ENCODE measurements at regions not wholly inside any gene's neighbourhood (a gene's known extent, or its start where the extent isn't known, plus 50 kb on each side); places are given as distances from the start of the nearest gene placed in this dataset.

GRCh38 chr11:70873736-70874412, 378.5 kb downstream of the SHANK2 start (continued):
- no peak for TF ChIP-seq ZNF274 (IDR thresholded peaks at IDR 0.05; ENCODE audit: low read depth, low read length)
- no peak for TF ChIP-seq RAD21 (IDR thresholded peaks at IDR 0.05; ENCODE audit: low read depth)
- TF ChIP-seq MAX (IDR thresholded peaks at IDR 0.05): no peak
- no peak for TF ChIP-seq SRF (IDR thresholded peaks at IDR 0.05; ENCODE audit: low read depth)
- TF ChIP-seq ZFX (IDR thresholded peaks at IDR 0.05): no peak
- TF ChIP-seq SP1 (IDR thresholded peaks at IDR 0.05; ENCODE audit: low read depth): no peak
- TF ChIP-seq ELF1 (IDR thresholded peaks at IDR 0.05; ENCODE audit: borderline replicate concordance, low read depth): no peak
- TF ChIP-seq CEBPB (IDR thresholded peaks at IDR 0.05; ENCODE audit: low read depth): no peak
- no peak for TF ChIP-seq POLR2A (IDR thresholded peaks at IDR 0.05; ENCODE audit: borderline replicate concordance, extremely low read depth, insufficient read depth, insufficient read length)

- Histone ChIP-seq H3K4me2 (ENCODE audit: low read length) (no peak overlapping the region), H3K9me2 (ENCODE audit: insufficient read depth) (no peaks in the 10 kb centered on the region), H3K9me3 (ENCODE audit: control insufficient read depth in 1 of 2, insufficient read depth in 1 of 2, low read depth in 1 of 2, low read length in 2 of 2) (no peaks in the 10 kb centered on the region), H3K4me3 (replicated peaks in 1 of 2; ENCODE audit: low read depth in 1 of 2, low read length in 2 of 2) (no peak overlapping the region), H3K36me3 (ENCODE audit: control insufficient read depth in 1 of 2, insufficient read depth in 2 of 2, low read length in 2 of 2) (no peaks in the 10 kb centered on the region), H3K79me2 (ENCODE audit: insufficient read depth, low read length) (no peaks in the 10 kb centered on the region), H3K9ac (ENCODE audit: low read length) (no peak overlapping the region), H3K27ac (ENCODE audit: low read depth, low read length) (no peak overlapping the region), H2AFZ (ENCODE audit: low read depth, low read length, poor library complexity, severe bottlenecking) (no peak overlapping the region), H3K27me3 (ENCODE audit: insufficient read depth, low read length) (no peaks in the 10 kb centered on the region), H3K4me1 (ENCODE audit: control insufficient read depth in 1 of 2, insufficient read depth in 2 of 2, low read length in 2 of 2) (no peaks in the 10 kb centered on the region), H4K20me1 (ENCODE audit: insufficient read depth) (no peaks in the 10 kb centered on the region)
- ATAC-seq (no peak), DNase-seq (ENCODE audit: low read depth, low spot score) (no peak)
- CTCF ChIA-PET: no interaction called here
- POLR2A ChIA-PET: no interaction called here
- BruUV-seq (replicated peaks): no TSS peak
- intact Hi-C loops (cut with micrococcal nuclease): no loop called here
- no peak for TF ChIP-seq CTCF (IDR thresholded peaks at IDR 0.05 in 2 of 3, conservative IDR thresholded peaks at IDR 0.05 in 1 of 3; ENCODE audit: borderline replicate concordance in 1 of 3, insufficient read depth in 1 of 3, low read depth in 2 of 3, low read length in 2 of 3)
- TF ChIP-seq EZH2phosphoT487 (IDR thresholded peaks at IDR 0.05; ENCODE audit: borderline replicate concordance): no peak
- TF ChIP-seq CEBPB (IDR thresholded peaks at IDR 0.05; ENCODE audit: low read depth): no peak
- no peak for TF ChIP-seq EGR1 (IDR thresholded peaks at IDR 0.05; ENCODE audit: low read depth)
- no peak for TF ChIP-seq ZBTB33 (IDR thresholded peaks at IDR 0.05; ENCODE audit: extremely low read depth, insufficient replicate concordance, low read length)
- TF ChIP-seq SP1 (IDR thresholded peaks at IDR 0.05; ENCODE audit: low read depth): no peak
- TF ChIP-seq FOSL1 (IDR thresholded peaks at IDR 0.05; ENCODE audit: low read depth): no peak
- no peak for TF ChIP-seq POLR2A (IDR thresholded peaks at IDR 0.05; ENCODE audit: borderline replicate concordance, extremely low read depth, insufficient read depth, insufficient read length)
- no peak for TF ChIP-seq TCF7L2 (IDR thresholded peaks at IDR 0.05; ENCODE audit: borderline replicate concordance, extremely low read depth, insufficient read depth, insufficient read length)
- TF ChIP-seq RAD21 (IDR thresholded peaks at IDR 0.05; ENCODE audit: low read depth): no peak
- no peak for TF ChIP-seq CBX3 (IDR thresholded peaks at IDR 0.05; ENCODE audit: low read depth)
- no peak for TF ChIP-seq JUND (IDR thresholded peaks at IDR 0.05)
- no peak for TF ChIP-seq ZNF274 (IDR thresholded peaks at IDR 0.05; ENCODE audit: low read depth, low read length)
- TF ChIP-seq SIN3A (IDR thresholded peaks at IDR 0.05; ENCODE audit: low read depth): no peak
- TF ChIP-seq REST (IDR thresholded peaks at IDR 0.05; ENCODE audit: low read depth): no peak
- RAD21 ChIA-PET (ENCODE audit: low non-redundant PET in 1 of 2, low total read pairs in 2 of 2, uncharacterized antibody in 2 of 2, unreplicated experiment in 2 of 2): no interaction called here
Measured at GRCh38 chr11:70876685-70877084, 375.7 kb downstream of the SHANK2 start.
